Neural crest cell (in vitro differentiated cells): ENCODE measurements at regions not wholly inside any gene's neighbourhood (a gene's known extent, or its start where the extent isn't known, plus 50 kb on each side); places are given as distances from the start of the nearest gene placed in this dataset.

Experiments
- DNase-seq: peaks from one replicate; pipeline ENCODE4 v3.0.0; 2021; ENCODE audit warnings: low read depth, mixed read lengths, low spot score
- H3K27ac Mint-ChIP-seq: one replicate; pipeline ENCODE4 v1.8.0; 2021; ENCODE audit warnings: mild to moderate bottlenecking, mixed read lengths; ENCODE audit not compliant: unreplicated experiment
- H3K27me3 Mint-ChIP-seq: 2 replicates; pipeline ENCODE4 v1.8.0; 2021; ENCODE audit warnings: low read depth, mild to moderate bottlenecking, mixed read lengths
- H3K36me3 Mint-ChIP-seq: 2 replicates; pipeline ENCODE4 v1.8.0; 2021; ENCODE audit warnings: low read depth, mild to moderate bottlenecking, mixed read lengths
- H3K4me1 Mint-ChIP-seq: 2 replicates; pipeline ENCODE4 v1.8.0; 2021; ENCODE audit warnings: mixed read lengths
- H3K4me3 Mint-ChIP-seq: one replicate; pipeline ENCODE4 v1.8.0; 2021; ENCODE audit warnings: mild to moderate bottlenecking, mixed read lengths
- H3K9me3 Mint-ChIP-seq: 2 replicates; pipeline ENCODE4 v1.8.0; 2021; ENCODE audit warnings: mixed read lengths
- CTCF ChIP-seq: fragments of 200-600 bp; sonication (generic); conservative IDR thresholded peaks from 2 replicates; pipeline ENCODE4 v1.5.0; 2021; ENCODE audit warnings: antibody characterized with exemption, mild to moderate bottlenecking

DNA sequence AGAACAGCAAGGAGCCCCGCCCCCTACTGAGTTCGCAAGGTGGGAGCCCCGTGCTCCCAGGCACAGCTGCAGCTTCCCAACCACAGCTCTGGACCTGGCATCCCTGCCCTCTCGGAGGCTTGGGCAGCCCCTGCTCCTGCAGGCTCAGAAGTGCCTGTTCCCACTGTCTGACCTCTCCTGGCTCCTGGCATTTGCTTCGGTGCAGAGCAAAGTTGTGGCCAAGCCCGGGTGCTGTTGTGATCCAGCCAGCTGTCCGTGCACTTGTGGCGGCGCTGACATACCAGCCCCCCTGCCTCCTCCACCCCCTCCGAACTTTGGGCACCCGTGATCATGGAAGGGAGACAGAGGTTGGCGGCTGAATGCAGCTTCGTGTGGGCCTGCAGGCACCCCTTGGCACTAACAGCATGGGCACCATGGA lies 1386.8 kb downstream of the PCDH9 start:
- no peak overlapping the region for H3K4me3 Mint-ChIP-seq
- no peaks in the 10 kb centered on the region for H3K36me3 Mint-ChIP-seq
- H3K27me3 Mint-ChIP-seq: no peaks in the 10 kb centered on the region
- DNase-seq: no peak
- no peaks in the 10 kb centered on the region for H3K9me3 Mint-ChIP-seq
- no peak overlapping the region for H3K27ac Mint-ChIP-seq
- no peaks in the 10 kb centered on the region for H3K4me1 Mint-ChIP-seq
- TF ChIP-seq CTCF: no peak

DNA sequence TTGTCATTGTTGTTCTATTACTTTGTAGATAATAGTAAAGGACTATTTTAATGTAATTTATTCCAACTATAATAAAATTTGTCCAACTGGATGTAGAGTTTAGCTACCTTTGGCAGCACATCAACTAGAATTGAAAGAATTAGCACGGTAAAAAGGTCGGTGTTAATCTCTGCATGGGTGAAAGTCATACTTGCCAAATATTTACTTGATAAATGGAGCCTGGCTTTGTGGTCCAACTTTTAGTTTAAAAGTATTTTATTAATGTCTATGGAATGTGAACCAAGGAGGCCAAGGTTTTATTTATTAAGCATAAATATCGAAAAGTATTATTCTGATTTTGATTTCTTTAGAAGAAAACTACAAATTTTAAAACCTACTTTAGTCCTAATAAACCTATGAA lies 1389.0 kb downstream of the PCDH9 start:
- Mint-ChIP-seq H3K4me3 (no peak overlapping the region), H3K27me3 (no peaks in the 10 kb centered on the region), H3K9me3 (no peaks in the 10 kb centered on the region), H3K4me1 (no peaks in the 10 kb centered on the region), H3K36me3 (no peaks in the 10 kb centered on the region), H3K27ac (no peak overlapping the region)
- DNase-seq: no peak
- TF ChIP-seq CTCF: no peak

DNA sequence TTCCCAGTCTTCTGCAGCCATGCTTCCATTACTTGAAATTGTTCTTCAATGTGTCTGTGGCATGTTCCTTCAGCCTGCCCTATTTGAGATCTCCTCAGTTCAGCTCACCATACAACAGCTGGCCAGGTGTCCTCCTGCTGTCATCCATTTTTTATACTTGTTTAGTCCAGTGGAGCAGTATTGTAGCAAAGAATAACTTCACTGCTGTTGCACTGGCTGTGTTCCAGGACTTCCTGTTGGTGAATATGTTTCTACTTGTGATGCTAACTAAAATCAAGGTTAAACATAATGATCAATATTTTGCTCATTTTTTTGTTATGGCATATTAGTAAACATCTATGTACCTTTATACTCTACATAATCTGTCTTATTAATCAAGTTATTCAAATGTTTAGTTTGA lies 1394.1 kb downstream of the PCDH9 start:
- no peaks in the 10 kb centered on the region for H3K9me3 Mint-ChIP-seq
- no peak overlapping the region for H3K27ac Mint-ChIP-seq
- no peak for DNase-seq
- H3K4me3 Mint-ChIP-seq: no peak overlapping the region
- no peaks in the 10 kb centered on the region for H3K27me3 Mint-ChIP-seq
- TF ChIP-seq CTCF: no peak
- no peaks in the 10 kb centered on the region for H3K4me1 Mint-ChIP-seq
- H3K36me3 Mint-ChIP-seq: no peaks in the 10 kb centered on the region

GRCh38 chr13:65834897-65835296 lies 1395.2 kb downstream of the PCDH9 start:
- Mint-ChIP-seq H3K9me3 (no peaks in the 10 kb centered on the region), H3K4me1 (no peaks in the 10 kb centered on the region), H3K36me3 (no peaks in the 10 kb centered on the region), H3K4me3 (no peak overlapping the region), H3K27ac (no peak overlapping the region), H3K27me3 (no peaks in the 10 kb centered on the region)
- TF ChIP-seq CTCF: no peak
- DNase-seq: no peak

DNA sequence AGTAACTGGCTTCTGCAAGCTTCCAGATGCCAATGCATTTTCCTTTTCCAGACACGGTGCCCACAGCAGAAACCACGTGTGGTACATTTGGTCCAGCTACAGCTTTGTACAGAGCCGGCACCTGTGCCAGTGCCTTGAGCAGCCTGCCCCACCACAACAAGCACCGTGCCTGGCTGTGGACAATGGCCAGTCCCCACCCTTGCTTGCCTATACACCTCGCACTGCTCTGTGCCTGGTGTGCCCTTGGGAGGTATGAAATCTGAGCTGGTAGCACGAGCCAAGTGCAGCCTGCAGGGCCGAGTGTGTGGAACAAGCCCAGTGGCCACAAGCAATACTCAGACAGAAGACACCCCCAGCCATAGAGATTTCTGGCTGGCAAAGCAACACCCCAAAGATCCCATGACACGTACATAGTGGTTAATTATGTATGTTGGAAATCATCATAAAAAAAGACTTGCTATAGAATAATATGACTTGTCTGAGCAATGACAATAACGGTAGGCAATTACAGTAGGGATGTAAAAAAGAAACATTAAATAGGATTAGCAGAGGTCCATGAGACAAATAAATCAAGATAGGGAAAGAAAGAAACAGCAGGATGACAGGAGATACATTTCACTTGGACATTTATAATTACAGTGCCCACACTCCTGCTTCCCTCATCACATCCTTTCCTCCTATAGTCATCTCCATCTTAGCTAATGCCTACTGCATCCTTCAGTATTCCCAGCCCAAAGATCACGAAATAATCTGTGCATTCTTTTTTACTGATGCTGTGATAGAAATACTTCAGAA lies 1399.5 kb downstream of the PCDH9 start:
- no peaks in the 10 kb centered on the region for H3K36me3 Mint-ChIP-seq

More for the DNA sequence above, 1399.5 kb downstream of the PCDH9 start:
- TF ChIP-seq CTCF: no peak
- Mint-ChIP-seq H3K4me1 (no peaks in the 10 kb centered on the region), H3K27me3 (no peaks in the 10 kb centered on the region), H3K4me3 (no peak overlapping the region), H3K9me3 (no peaks in the 10 kb centered on the region), H3K27ac (no peak overlapping the region)
- no peak for DNase-seq
